Neural progenitor cell (in vitro differentiated cells): ENCODE measurements at regions not wholly inside any gene's neighbourhood (a gene's known extent, or its start where the extent isn't known, plus 50 kb on each side); places are given as distances from the start of the nearest gene placed in this dataset.

Source experiments
- DNase-seq: peaks from one replicate; pipeline ENCODE4 v3.0.0-alpha.2; 2016; ENCODE audit warnings: low spot score
- H2AFZ ChIP-seq: fragments of 200-600 bp; sonication (generic); replicated peaks from 2 replicates; pipeline ENCODE4 v1.6.1; 2016; ENCODE audit warnings: antibody characterized with exemption
- H3F3A ChIP-seq: fragments of 200-600 bp; sonication (generic); 2 replicates; pipeline ENCODE4 v1.6.1; 2016; ENCODE audit warnings: antibody characterized with exemption, low read depth
- H3K27ac ChIP-seq: fragments of 200-600 bp; sonication (generic); 2 replicates; pipeline ENCODE4 v1.5.1; 2016; ENCODE audit warnings: mild to moderate bottlenecking
- H3K27me3 ChIP-seq: fragments of 200-600 bp; sonication (generic); 2 replicates; pipeline ENCODE4 v1.6.1; 2016; ENCODE audit warnings: mild to moderate bottlenecking, moderate library complexity
- H3K36me3 ChIP-seq: fragments of 200-600 bp; sonication (generic); 2 replicates; pipeline ENCODE4 v1.5.1; 2016
- H3K4me1 ChIP-seq: fragments of 200-600 bp; sonication (generic); 2 replicates; pipeline ENCODE4 v1.6.1; 2016; ENCODE audit warnings: mixed run types
- H3K4me2 ChIP-seq: fragments of 200-600 bp; sonication (generic); 2 replicates; pipeline ENCODE4 v1.6.1; 2016
- H3K4me3 ChIP-seq: fragments of 200-600 bp; sonication (generic); 2 replicates; pipeline ENCODE4 v1.5.1; 2016
- H3K79me2 ChIP-seq: fragments of 200-600 bp; sonication (generic); 2 replicates; pipeline ENCODE4 v1.6.1; 2016; ENCODE audit warnings: low read depth
- H3K9ac ChIP-seq: fragments of 200-600 bp; sonication (generic); 2 replicates; pipeline ENCODE4 v1.6.1; 2016
- H3K9me3 ChIP-seq: fragments of 200-600 bp; sonication (generic); 2 replicates; pipeline ENCODE4 v1.5.1; 2016; ENCODE audit warnings: low read depth
- H4K20me1 ChIP-seq: fragments of 200-600 bp; sonication (generic); 2 replicates; pipeline ENCODE4 v1.6.1; 2016; ENCODE audit warnings: low read depth
- H3K27ac Mint-ChIP-seq: 3 replicates; pipeline ENCODE4 v1.8.0; 2021; ENCODE audit warnings: mixed read lengths
- H3K27me3 Mint-ChIP-seq: 2 replicates; pipeline ENCODE4 v1.8.0; 2022; ENCODE audit warnings: low read depth, mild to moderate bottlenecking, inconsistent platforms, moderate library complexity, mixed read lengths; ENCODE audit not compliant: insufficient read depth
- H3K36me3 Mint-ChIP-seq: 3 replicates; pipeline ENCODE4 v1.8.0; 2021; ENCODE audit warnings: mixed read lengths
- H3K4me1 Mint-ChIP-seq: 3 replicates; pipeline ENCODE4 v1.8.0; 2021; ENCODE audit warnings: mixed read lengths
- H3K4me3 Mint-ChIP-seq: 3 replicates; pipeline ENCODE4 v1.8.0; 2021; ENCODE audit warnings: mild to moderate bottlenecking, moderate library complexity, mixed read lengths
- H3K9me3 Mint-ChIP-seq: 3 replicates; pipeline ENCODE4 v1.8.0; 2020; ENCODE audit warnings: mixed read lengths
- CTCF ChIP-seq: fragments of 200-600 bp; sonication (generic); IDR thresholded peaks from 2 replicates; pipeline ENCODE4 v1.5.1; 2017; ENCODE audit warnings: antibody characterized with exemption, mild to moderate bottlenecking
- EZH2 ChIP-seq: fragments of 200-600 bp; sonication (generic); IDR thresholded peaks from 2 replicates; pipeline ENCODE4 v1.6.1; 2017; ENCODE audit warnings: antibody characterized with exemption, mild to moderate bottlenecking, moderate library complexity
- EZH2phosphoT487 ChIP-seq: fragments of 200-600 bp; sonication (generic); IDR thresholded peaks from 2 replicates; pipeline ENCODE4 v1.6.1; 2017; ENCODE audit warnings: antibody characterized with exemption

- Histone ChIP-seq H3K4me3 (no peak overlapping the region), H3K36me3 (no peaks in the 10 kb centered on the region), H3K79me2 (no peaks in the 10 kb centered on the region), H3K4me2 (no peak overlapping the region), H3K27me3 (no peaks in the 10 kb centered on the region), H3F3A (no peaks in the 10 kb centered on the region), H4K20me1 (no peaks in the 10 kb centered on the region), H3K27ac (no peak overlapping the region), H3K9ac (no peak overlapping the region), H3K4me1 (no peaks in the 10 kb centered on the region), H2AFZ (no peak overlapping the region), H3K9me3 (no peaks in the 10 kb centered on the region)
- Mint-ChIP-seq H3K27me3 (peaks cover 11% of the 10 kb centered on the region), H3K9me3 (no peaks in the 10 kb centered on the region), H3K4me1 (peaks cover 13% of the 10 kb centered on the region), H3K4me3 (no peak overlapping the region), H3K27ac (no peak overlapping the region), H3K36me3 (no peaks in the 10 kb centered on the region)
- no peak for TF ChIP-seq CTCF
- TF ChIP-seq EZH2: no peak
- TF ChIP-seq EZH2phosphoT487: no peak
- DNase-seq: no peak
Measured at GRCh38 chr6:44653091-44653490, 265.6 kb downstream of the CDC5L start.

- Histone ChIP-seq H3K36me3 (no peaks in the 10 kb centered on the region), H3K9me3 (no peaks in the 10 kb centered on the region), H3F3A (no peaks in the 10 kb centered on the region), H3K4me3 (no peak overlapping the region), H2AFZ (no peak overlapping the region), H3K27me3 (no peaks in the 10 kb centered on the region), H3K4me2 (no peak overlapping the region), H4K20me1 (no peaks in the 10 kb centered on the region), H3K9ac (no peak overlapping the region), H3K27ac (no peak overlapping the region), H3K4me1 (no peaks in the 10 kb centered on the region), H3K79me2 (no peaks in the 10 kb centered on the region)
- Mint-ChIP-seq H3K4me3 (no peak overlapping the region), H3K9me3 (no peaks in the 10 kb centered on the region), H3K36me3 (no peaks in the 10 kb centered on the region), H3K4me1 (peaks cover 13% of the 10 kb centered on the region), H3K27me3 (peaks cover 12% of the 10 kb centered on the region), H3K27ac (no peak overlapping the region)
- no peak for DNase-seq
- TF ChIP-seq EZH2phosphoT487 (no peak), EZH2 (no peak), CTCF (no peak)
Measured at GRCh38 chr6:44653761-44654218, 266.3 kb downstream of the CDC5L start.

GRCh38 chr6:44655412-44656342 lies 268.2 kb downstream of the CDC5L start:
- H3K4me3 ChIP-seq: no peak overlapping the region
- Mint-ChIP-seq H3K36me3 (no peaks in the 10 kb centered on the region), H3K9me3 (no peaks in the 10 kb centered on the region), H3K27me3 (peaks cover 10% of the 10 kb centered on the region), H3K27ac (peak overlapping the region; percentile 74), H3K4me1 (peaks cover 13% of the 10 kb centered on the region), H3K4me3 (no peak overlapping the region)
- H3K4me2 ChIP-seq: no peak overlapping the region
- H2AFZ ChIP-seq: no peak overlapping the region
- H3K36me3 ChIP-seq: no peaks in the 10 kb centered on the region
- TF ChIP-seq EZH2 (no peak), CTCF (peak; percentile 98), EZH2phosphoT487 (no peak)
- no peak overlapping the region for H3K9ac ChIP-seq
- H3K27me3 ChIP-seq: no peaks in the 10 kb centered on the region
- H3K9me3 ChIP-seq: no peaks in the 10 kb centered on the region
- H4K20me1 ChIP-seq: no peaks in the 10 kb centered on the region
- H3K27ac ChIP-seq: no peak overlapping the region
- no peaks in the 10 kb centered on the region for H3K4me1 ChIP-seq
- H3K79me2 ChIP-seq: no peaks in the 10 kb centered on the region
- peak; percentile 89 for DNase-seq
- no peaks in the 10 kb centered on the region for H3F3A ChIP-seq
